Liver (tissue), 3 donors: ENCODE measurements at regions not wholly inside any gene's neighbourhood (a gene's known extent, or its start where the extent isn't known, plus 50 kb on each side); places are given as distances from the start of the nearest gene placed in this dataset.

Source experiments
- EGR1 ChIP-seq, 2 donors: IDR thresholded peaks; 2 replicates each; pipeline ENCODE4 v1.6.1; 2016 to 2018; ENCODE audit warnings: antibody characterized with exemption in 2 of 2, low read depth in 2 of 2
- FOXA1 ChIP-seq: IDR thresholded peaks from 2 replicates; pipeline ENCODE4 v1.6.1; 2016; ENCODE audit warnings: antibody characterized with exemption
- GABPA ChIP-seq, 2 donors: IDR thresholded peaks in 1 of 2; conservative IDR thresholded peaks in 1 of 2; 2 replicates each; pipeline ENCODE4 v1.6.1; 2016; ENCODE audit warnings: antibody characterized with exemption in 2 of 2, mild to moderate bottlenecking in 1 of 2, moderate library complexity in 1 of 2
- JUND ChIP-seq, 2 donors: IDR thresholded peaks; 2 replicates each; pipeline ENCODE4 v1.6.1; 2016; ENCODE audit warnings: antibody characterized with exemption in 2 of 2
- RAD21 ChIP-seq, 2 donors: IDR thresholded peaks; 2 replicates each; pipeline ENCODE4 v1.6.1; 2016; ENCODE audit warnings: antibody characterized with exemption in 2 of 2, mild to moderate bottlenecking in 2 of 2
- REST ChIP-seq: IDR thresholded peaks from 2 replicates; pipeline ENCODE4 v1.6.1; 2016; ENCODE audit warnings: antibody characterized with exemption, mild to moderate bottlenecking
- SP1 ChIP-seq: IDR thresholded peaks from 2 replicates; pipeline ENCODE4 v1.6.1; 2018; ENCODE audit warnings: antibody characterized with exemption, mild to moderate bottlenecking
- TAF1 ChIP-seq: conservative IDR thresholded peaks from 2 replicates; pipeline ENCODE4 v1.6.1; 2016; ENCODE audit warnings: antibody characterized with exemption, mild to moderate bottlenecking
- YY1 ChIP-seq: IDR thresholded peaks from 2 replicates; pipeline ENCODE4 v1.6.1; 2016; ENCODE audit warnings: antibody characterized with exemption, mild to moderate bottlenecking
- ZBTB33 ChIP-seq: IDR thresholded peaks from 2 replicates; pipeline ENCODE4 v1.6.1; 2016; ENCODE audit warnings: antibody characterized with exemption
- TF ChIP-seq, protein P1 (sequence below): fragments of 150-350 bp; IDR thresholded peaks from 2 replicates; pipeline ENCODE4 v1.5.1; 2017; ENCODE audit warnings: improper control_type of control experiment, low read depth, low read length; ENCODE audit not compliant: missing input control
- TF ChIP-seq, protein P2 (sequence below): IDR thresholded peaks from 2 replicates; pipeline ENCODE4 v1.6.1; 2016; ENCODE audit warnings: antibody characterized with exemption
- donor health status: healthy.
- donor health status: healthy.

DNA sequence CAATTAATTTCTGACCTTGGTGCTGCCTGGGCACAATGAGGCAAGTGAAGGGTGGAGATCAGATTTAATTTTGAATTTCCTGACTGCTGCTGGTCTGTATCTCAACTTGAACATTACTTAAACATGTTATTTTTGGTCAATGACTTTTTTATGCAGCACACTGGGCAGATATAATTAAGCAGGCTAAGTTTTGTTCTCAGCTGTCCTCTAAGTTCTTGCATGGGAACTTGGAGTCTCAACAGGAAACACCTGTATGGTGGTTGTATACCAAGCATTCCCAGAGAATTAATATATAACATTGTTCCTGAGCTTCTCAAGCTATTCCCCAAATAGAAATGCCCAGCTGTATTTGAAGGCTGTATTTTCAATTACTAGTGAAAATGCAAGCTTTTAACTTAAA, 113.5 kb upstream of the EDNRB start:
- TF ChIP-seq TAF1: no peak
- no peak for TF ChIP-seq REST
- TF ChIP-seq, protein P1, sequence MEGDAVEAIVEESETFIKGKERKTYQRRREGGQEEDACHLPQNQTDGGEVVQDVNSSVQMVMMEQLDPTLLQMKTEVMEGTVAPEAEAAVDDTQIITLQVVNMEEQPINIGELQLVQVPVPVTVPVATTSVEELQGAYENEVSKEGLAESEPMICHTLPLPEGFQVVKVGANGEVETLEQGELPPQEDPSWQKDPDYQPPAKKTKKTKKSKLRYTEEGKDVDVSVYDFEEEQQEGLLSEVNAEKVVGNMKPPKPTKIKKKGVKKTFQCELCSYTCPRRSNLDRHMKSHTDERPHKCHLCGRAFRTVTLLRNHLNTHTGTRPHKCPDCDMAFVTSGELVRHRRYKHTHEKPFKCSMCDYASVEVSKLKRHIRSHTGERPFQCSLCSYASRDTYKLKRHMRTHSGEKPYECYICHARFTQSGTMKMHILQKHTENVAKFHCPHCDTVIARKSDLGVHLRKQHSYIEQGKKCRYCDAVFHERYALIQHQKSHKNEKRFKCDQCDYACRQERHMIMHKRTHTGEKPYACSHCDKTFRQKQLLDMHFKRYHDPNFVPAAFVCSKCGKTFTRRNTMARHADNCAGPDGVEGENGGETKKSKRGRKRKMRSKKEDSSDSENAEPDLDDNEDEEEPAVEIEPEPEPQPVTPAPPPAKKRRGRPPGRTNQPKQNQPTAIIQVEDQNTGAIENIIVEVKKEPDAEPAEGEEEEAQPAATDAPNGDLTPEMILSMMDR: no peak
- no peak for TF ChIP-seq GABPA (IDR thresholded peaks at IDR 0.05 in 1 of 2, conservative IDR thresholded peaks at IDR 0.05 in 1 of 2)
- TF ChIP-seq ZBTB33: no peak
- no peak for TF ChIP-seq JUND (IDR thresholded peaks at IDR 0.05)
- no peak for TF ChIP-seq FOXA1
- TF ChIP-seq RAD21 (IDR thresholded peaks at IDR 0.05): no peak
- TF ChIP-seq EGR1 (IDR thresholded peaks at IDR 0.05; ENCODE audit: low read depth in 2 of 2): no peak
- TF ChIP-seq, protein P2, sequence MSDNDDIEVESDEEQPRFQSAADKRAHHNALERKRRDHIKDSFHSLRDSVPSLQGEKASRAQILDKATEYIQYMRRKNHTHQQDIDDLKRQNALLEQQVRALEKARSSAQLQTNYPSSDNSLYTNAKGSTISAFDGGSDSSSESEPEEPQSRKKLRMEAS: no peak
- no peak for TF ChIP-seq YY1
- TF ChIP-seq SP1: no peak
